Heart right ventricle (tissue), 16 donors: ENCODE measurements at regions not wholly inside any gene's neighbourhood (a gene's known extent, or its start where the extent isn't known, plus 50 kb on each side); places are given as distances from the start of the nearest gene placed in this dataset.

Experiments
- ATAC-seq, 8 donors: fragments of 200-7000 bp; cut with Tn5 transposase; one replicate each; pipeline ENCODE4 v1.9.1; 2020; ENCODE audit warnings: mild to moderate bottlenecking in 8 of 8, moderate library complexity in 8 of 8, moderate number of reproducible peaks in 1 of 8
- DNase-seq, 2 donors: peaks; one replicate each; pipeline ENCODE4 v3.0.0-alpha.2; 2020
- H3K27ac ChIP-seq, 10 donors: fragments of 200-600 bp; sonication (generic) in 2 of 10; one replicate each; pipeline versions ENCODE4 v1.5.0 to v1.8.0; 2020 to 2022; ENCODE audit warnings: mild to moderate bottlenecking in 3 of 10
- H3K27me3 ChIP-seq, 7 donors: fragments of 200-600 bp; one replicate each; pipeline ENCODE4 v1.8.0; 2021 to 2022; ENCODE audit warnings: mild to moderate bottlenecking in 2 of 7
- H3K36me3 ChIP-seq, 9 donors: fragments of 200-600 bp; sonication (generic) in 1 of 9; one replicate each; pipeline versions ENCODE4 v1.5.0 to v1.8.0; 2020 to 2022; ENCODE audit warnings: mild to moderate bottlenecking in 2 of 9
- H3K4me1 ChIP-seq, 9 donors: fragments of 200-600 bp; sonication (generic) in 1 of 9; one replicate each; pipeline versions ENCODE4 v1.5.0 to v1.8.0; 2020 to 2022; ENCODE audit warnings: mild to moderate bottlenecking in 4 of 9
- H3K4me3 ChIP-seq, 10 donors: fragments of 200-600 bp; sonication (generic) in 2 of 10; one replicate each; pipeline versions ENCODE4 v1.5.0 to v1.8.0; 2020 to 2022; ENCODE audit warnings: mild to moderate bottlenecking in 7 of 10, moderate library complexity in 2 of 10
- H3K9me3 ChIP-seq, 11 donors: fragments of 200-600 bp in 10 of 11; sonication (generic) in 2 of 11; one replicate each; pipeline versions ENCODE4 v1.5.0 to v1.8.0; 2013 to 2022; ENCODE audit warnings: mild to moderate bottlenecking in 2 of 11, control low read depth in 1 of 11, moderate library complexity in 1 of 11
- WGBS, 2 donors: extraction: QIAGEN DNeasy Blood & Tissue Kit; methylation state at CpG; one replicate each; pipeline ENCODE4 v1.1.7; 2013; ENCODE audit warnings: inconsistent platforms in 1 of 2; 5-methylcytosine and 5-hydroxymethylcytosine counted together
- intact Hi-C, 10 donors: fragments of 100-400 bp; cut with DNase I; formaldehyde crosslinking; loops; one replicate each; pipeline versions ENCODE4 v1.11.1 to v1.14.2; 2022
- TF ChIP-seq, protein P1 (sequence below), 9 donors: fragments of 200-600 bp; sonication (generic) in 2 of 9; IDR thresholded peaks; one replicate each; pipeline versions ENCODE4 v1.5.0 to v1.8.0; 2021 to 2022; ENCODE audit warnings: antibody characterized with exemption in 9 of 9, mild to moderate bottlenecking in 5 of 9, moderate library complexity in 1 of 9
- donor health status: Arrhythmogenic right ventricular cardiomyopathy.
- donor health status: ischemic (EF 13 %, LVEDD 7.1; RV severe dilation, severe dysfunction).
- donor health status: healthy with polysubstance abuse.
- donor health status: DM: no; HTN: yes; CAD: no.
- donor health status: DM: no; HTN: no; CAD: no.
- donor health status: ischemic (EF 25% LVEDD 6.9; RV normal size, moderate dysfunction).
- donor health status: ischemic (EF 25% LVEDD 5.7; RV mildly dilated, moderate dysfunction).
- donor health status: healthy.
- donor health status: DM: yes; HTN: yes; CAD: no.
- donor health status: Ischemic cardiomyopathy.
- donor health status: ischemic (EF 35%, LVEDD 5.7; RV mildly dilated, moderate dysfunction).
- donor health status: nonischemic (EF 11% LVEDD 7.7; RV severe dilation, severe dysfunction).
- donor health status: DM: yes; HTN: yes; CAD: no.
- donor health status: PGD.
- donor health status: ischemic (EF 29% LVEDD 5.4; RV normal size, mild dysfunction).
- donor health status: nonischemic (EF 23%, LVEDD 6.1; RV moderate dilation, normal function).

DNA sequence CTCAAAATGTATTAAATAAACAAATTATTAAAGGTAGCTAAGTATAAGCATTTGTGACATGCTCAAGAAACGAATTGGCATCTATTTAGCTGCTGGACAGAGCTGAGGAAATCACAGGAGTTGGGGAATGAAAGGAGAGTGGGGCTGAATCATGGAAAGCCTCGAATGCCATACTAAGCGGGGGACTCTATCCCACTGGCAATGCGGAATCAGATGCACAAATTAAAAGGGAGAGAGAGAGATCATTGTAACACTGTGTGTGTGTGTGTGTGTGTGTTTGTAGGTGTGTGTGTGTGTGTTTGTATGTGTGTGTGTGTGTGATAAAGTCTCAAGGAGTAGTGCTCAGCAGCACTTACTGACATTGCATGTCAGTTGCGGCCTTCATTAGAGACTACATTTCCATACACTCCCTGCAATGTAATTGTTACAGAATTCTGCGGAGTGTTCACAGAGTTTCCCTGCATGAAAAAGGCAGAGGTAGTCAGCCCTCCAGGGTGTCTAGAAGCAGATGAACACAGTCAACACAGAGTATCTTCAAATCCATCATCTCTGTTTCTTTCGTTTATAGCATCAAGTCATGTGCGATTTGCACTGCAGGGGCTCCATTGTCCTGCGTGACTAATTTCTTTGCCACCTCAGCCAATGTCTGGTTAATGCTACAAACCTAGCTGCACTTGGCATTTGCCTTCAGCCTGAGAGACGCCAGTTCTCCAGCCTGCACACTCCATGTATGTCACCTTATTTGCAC, 111.7 kb upstream of the CYRIA start:
- DNase-seq (no peak), ATAC-seq (no peak)
- Histone ChIP-seq H3K27ac (no peak overlapping the region), H3K27me3 (peaks cover 0 to 17% (median 0%) of the 10 kb centered on the region in 7 donors), H3K4me1 (no peaks in the 10 kb centered on the region), H3K9me3 (no peaks in the 10 kb centered on the region), H3K4me3 (no peak overlapping the region), H3K36me3 (no peaks in the 10 kb centered on the region)
- WGBS, 2 donors, result 88 to 92% methylated on average over 10 of the region's 10 CpGs
- TF ChIP-seq, protein P1, sequence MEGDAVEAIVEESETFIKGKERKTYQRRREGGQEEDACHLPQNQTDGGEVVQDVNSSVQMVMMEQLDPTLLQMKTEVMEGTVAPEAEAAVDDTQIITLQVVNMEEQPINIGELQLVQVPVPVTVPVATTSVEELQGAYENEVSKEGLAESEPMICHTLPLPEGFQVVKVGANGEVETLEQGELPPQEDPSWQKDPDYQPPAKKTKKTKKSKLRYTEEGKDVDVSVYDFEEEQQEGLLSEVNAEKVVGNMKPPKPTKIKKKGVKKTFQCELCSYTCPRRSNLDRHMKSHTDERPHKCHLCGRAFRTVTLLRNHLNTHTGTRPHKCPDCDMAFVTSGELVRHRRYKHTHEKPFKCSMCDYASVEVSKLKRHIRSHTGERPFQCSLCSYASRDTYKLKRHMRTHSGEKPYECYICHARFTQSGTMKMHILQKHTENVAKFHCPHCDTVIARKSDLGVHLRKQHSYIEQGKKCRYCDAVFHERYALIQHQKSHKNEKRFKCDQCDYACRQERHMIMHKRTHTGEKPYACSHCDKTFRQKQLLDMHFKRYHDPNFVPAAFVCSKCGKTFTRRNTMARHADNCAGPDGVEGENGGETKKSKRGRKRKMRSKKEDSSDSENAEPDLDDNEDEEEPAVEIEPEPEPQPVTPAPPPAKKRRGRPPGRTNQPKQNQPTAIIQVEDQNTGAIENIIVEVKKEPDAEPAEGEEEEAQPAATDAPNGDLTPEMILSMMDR (IDR thresholded peaks at IDR 0.05), result no peak
- intact Hi-C loops, result loop anchor here in 3 of 10 donors (5.0 to 10.0 kb wide), 3 partner anchors 530 to 898 kb away; no protein-coding TSS in a partner anchor

DNA sequence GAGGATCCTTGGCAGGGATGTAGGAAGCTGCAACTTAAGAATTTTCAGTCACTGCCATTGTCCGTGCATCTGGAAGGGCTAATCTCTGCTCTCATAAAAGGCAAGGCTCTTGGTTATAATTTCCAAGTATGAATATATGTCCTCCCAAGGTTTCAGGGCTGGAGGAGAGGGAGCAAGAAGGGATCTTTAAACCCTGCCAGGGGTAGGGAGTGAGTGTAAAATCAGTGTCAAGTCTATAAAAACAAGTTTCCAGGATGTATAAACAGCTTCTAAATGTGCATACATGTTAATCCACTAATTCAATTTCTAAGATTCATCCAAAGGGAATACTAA, 110.2 kb upstream of the CYRIA start:
- DNase-seq, result no peak
- no peaks in the 10 kb centered on the region for H3K4me1 ChIP-seq
- H3K4me3 ChIP-seq, result no peak overlapping the region
- peaks cover 0 to 22% (median 0%) of the 10 kb centered on the region in 7 donors for H3K27me3 ChIP-seq
- 54 to 55% methylated on average over 1 of the region's 1 CpG for WGBS, 2 donors
- H3K9me3 ChIP-seq, result no peaks in the 10 kb centered on the region
- no peak for ATAC-seq
- no peak overlapping the region for H3K27ac ChIP-seq
- intact Hi-C loops, result loop anchor here in 3 of 10 donors (5.0 to 10.0 kb wide), 3 partner anchors 531 to 899 kb away; no protein-coding TSS in a partner anchor
- TF ChIP-seq, protein P1 (IDR thresholded peaks at IDR 0.05), result no peak
- H3K36me3 ChIP-seq, result no peaks in the 10 kb centered on the region

DNA sequence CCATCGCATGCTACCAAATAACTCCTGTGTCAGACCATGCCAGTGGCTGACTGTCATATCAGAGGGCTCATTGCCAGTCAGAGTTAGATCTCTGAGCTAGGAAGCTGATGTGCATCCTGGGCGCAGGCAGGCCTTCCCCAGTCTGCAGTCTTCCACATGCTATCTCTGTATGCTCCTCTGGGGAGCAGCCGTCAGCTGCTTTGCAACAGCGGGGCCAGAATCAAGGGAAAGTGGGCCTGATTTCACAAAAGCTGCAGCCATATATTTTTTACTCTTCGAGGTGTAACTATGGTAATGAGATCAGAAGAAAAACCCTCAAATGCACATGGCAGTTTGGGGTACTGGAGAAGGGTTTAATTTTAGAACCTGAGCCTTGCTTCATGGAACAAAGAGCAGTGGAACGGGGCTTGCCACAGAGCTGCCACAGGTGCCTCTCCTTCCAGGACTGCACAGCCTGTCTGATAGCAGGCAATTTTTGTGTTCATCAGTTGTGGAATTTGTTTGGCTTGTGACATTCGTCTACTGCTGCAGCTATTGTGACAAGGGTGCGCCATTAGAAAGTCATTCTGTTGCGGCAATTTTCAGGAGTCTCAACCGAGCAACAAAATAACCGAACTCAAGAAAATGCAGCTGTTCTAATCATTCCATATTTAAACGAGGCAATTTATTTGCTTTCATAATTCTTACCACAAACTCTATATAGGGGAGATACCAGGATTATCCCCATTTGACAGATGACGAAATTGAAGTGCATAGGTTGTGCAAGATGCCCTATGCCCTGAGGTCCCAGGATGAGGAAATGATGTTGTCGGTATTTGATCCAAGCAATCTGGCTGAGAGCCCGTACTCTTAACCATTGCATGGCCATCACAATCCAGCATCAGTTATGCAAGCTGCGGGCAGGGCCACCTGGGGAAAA, 109.6 kb upstream of the CYRIA start:
- H3K27me3 ChIP-seq, result peaks cover 0 to 22% (median 0%) of the 10 kb centered on the region in 7 donors
- no peak overlapping the region for H3K4me3 ChIP-seq
- no peaks in the 10 kb centered on the region for H3K4me1 ChIP-seq
- ATAC-seq, result no peak
- intact Hi-C loops, result loop anchor here (5.0 to 10.0 kb wide), 5 partner anchors 532 to 900 kb away; no protein-coding TSS in a partner anchor
- no peak for DNase-seq
- no peaks in the 10 kb centered on the region for H3K9me3 ChIP-seq
- no peak overlapping the region for H3K27ac ChIP-seq
- TF ChIP-seq, protein P1 (IDR thresholded peaks at IDR 0.05), result peak in 1 of 9 donors; percentile 9
- no peaks in the 10 kb centered on the region for H3K36me3 ChIP-seq
- 63 to 70% methylated on average over 16 of the region's 16 CpGs for WGBS, 2 donors

DNA sequence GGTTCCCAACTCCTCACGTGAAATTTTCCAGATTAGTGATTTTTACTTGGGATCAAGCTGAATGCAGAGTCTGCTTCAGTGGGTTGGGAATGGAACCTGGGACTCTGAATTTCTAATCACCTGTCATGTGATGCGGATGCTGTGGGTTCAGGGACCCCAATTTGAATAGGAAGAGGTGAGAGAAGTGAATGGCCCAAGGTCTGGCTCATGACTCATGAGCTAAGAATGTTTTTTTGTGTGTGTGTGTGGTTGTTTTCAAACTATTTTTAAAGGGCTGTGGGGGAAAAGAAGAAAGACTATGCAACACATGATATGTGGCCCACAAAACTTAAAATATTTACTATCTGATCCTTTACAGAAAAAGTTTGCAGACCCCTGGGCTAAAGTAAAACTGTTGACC, 108.5 kb upstream of the CYRIA start:
- WGBS, 2 donors, result 84% methylated on average over 2 of the region's 2 CpGs
- no peak overlapping the region for H3K27ac ChIP-seq
- ATAC-seq (no peak), DNase-seq (no peak)
- H3K4me3 ChIP-seq, result no peak overlapping the region
- intact Hi-C loops, result loop anchor here in 9 of 10 donors (5.0 to 10.0 kb wide), 4 partner anchors 533 to 901 kb away; no protein-coding TSS in a partner anchor
- no peaks in the 10 kb centered on the region for H3K4me1 ChIP-seq
- no peaks in the 10 kb centered on the region for H3K9me3 ChIP-seq
- H3K36me3 ChIP-seq, result no peaks in the 10 kb centered on the region
- peaks cover 0 to 22% (median 0%) of the 10 kb centered on the region in 7 donors for H3K27me3 ChIP-seq
- TF ChIP-seq, protein P1 (IDR thresholded peaks at IDR 0.05), result no peak
